Fibroblast of peridontal ligament (primary cell): ENCODE measurements at regions not wholly inside any gene's neighbourhood (a gene's known extent, or its start where the extent isn't known, plus 50 kb on each side); places are given as distances from the start of the nearest gene placed in this dataset.

Experiments
- DNase-seq: peaks from one replicate; pipeline ENCODE4 v3.0.0-alpha.2; 2010; ENCODE audit errors: extremely low read depth

DNA sequence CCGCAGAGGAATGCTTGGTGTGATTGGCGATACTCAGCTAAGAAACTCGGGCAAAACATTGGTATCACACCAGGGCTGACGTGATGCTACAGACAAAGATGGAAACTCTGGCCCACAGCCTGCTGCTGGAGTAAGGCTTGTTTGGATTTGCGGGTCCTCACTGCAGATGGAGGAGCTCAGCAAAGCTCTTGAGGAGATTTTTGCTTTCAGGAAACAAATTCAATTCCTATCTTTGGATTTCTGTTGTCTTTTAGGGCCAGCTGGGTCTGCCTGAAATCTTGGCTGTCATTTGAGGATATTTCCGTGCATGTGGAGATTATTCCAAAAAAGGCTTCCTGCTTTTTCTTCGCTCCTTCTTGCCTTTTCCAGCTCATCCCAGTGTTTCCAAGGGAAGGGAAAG is 475.8 kb downstream of the TSN start:
- no peak for DNase-seq

DNA sequence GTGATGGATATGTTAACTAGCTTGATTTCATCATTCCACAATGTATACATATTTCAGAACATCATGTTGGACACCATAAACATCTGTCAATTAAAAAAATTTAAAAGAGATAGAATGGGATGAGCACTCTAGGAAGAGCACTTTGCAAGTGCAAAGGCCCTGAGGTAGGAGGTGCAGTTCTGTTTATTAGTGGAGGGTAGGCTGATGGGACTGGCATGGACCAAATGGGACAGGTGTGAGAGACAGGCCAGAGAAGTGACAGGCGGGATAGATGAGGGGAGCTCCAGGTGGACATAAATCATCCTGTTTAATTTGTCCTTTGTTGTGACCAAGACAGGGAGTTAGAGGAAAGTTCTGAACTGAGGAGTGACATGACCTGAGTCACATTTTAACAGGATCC is 477.9 kb downstream of the TSN start:
- no peak for DNase-seq

DNA sequence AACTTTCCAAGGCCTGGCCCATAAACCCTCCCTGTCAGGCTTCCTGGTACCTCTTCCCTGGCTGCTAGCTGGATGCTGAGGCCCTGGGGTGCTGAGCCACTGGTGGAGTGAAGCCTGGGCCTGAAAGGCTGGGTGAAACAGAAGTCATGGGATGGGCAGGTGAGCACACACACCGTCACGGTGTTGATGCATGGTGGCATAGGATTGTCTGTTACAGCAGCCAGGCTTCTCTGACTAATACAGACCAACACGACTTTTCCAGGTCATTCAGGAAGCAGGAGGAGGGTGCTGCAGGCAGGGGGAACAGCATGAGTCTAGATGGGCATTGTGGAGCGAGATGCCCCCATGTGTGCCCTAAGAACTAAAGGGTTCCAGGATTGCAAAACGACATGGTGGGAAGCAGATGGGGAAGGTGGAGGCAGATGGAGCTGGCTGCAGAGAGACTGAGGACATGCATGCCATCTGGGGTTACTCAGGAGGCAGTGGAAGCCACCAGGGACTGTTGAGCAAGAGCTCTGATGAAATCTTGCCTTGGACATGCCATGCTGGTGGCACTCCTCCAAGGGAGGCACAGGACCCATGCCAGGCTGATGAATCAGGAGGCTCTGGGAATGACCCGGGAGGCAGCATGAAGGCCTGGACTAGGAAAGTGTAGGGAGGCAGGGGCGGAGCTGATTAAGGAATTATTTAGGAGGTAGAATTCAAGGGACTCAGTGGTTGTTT is 480.9 kb downstream of the TSN start:
- no peak for DNase-seq

GRCh38 chr2:122236925-122237324 is 481.5 kb downstream of the TSN start:
- no peak for DNase-seq

DNA sequence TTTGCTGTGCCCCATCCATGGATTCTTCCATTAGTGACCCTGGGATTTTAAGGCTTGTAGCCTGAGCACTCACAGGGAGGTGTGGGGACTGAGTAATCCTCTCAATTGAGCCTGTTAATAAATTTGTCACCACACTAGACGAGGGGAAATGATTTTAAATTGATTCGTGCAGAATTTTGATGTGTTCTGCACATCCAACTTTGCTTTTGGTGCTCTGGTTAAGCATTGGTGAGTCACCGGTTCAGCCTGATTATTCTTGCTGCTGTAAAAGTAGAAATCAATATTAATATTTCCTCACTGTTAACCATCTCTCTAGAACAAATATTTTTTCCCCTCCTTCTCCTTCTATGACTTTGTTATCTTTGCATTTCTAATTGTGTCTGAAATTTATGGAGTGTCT is 482.0 kb downstream of the TSN start:
- no peak for DNase-seq

GRCh38 chr2:122238006-122238559 is 482.6 kb downstream of the TSN start:
- no peak for DNase-seq

GRCh38 chr2:122239440-122239839 is 484.0 kb downstream of the TSN start:
- DNase-seq = no peak

- DNase-seq = no peak
These were observed 489.3 kb downstream of the TSN start for GRCh38 chr2:122244598-122245229.

GRCh38 chr2:122249673-122250072 is 494.2 kb downstream of the TSN start:
- DNase-seq = no peak

- DNase-seq = no peak
These were observed 495.7 kb downstream of the TSN start for GRCh38 chr2:122251158-122251557.

GRCh38 chr2:122251566-122251965 is 496.1 kb downstream of the TSN start:
- no peak for DNase-seq

DNA sequence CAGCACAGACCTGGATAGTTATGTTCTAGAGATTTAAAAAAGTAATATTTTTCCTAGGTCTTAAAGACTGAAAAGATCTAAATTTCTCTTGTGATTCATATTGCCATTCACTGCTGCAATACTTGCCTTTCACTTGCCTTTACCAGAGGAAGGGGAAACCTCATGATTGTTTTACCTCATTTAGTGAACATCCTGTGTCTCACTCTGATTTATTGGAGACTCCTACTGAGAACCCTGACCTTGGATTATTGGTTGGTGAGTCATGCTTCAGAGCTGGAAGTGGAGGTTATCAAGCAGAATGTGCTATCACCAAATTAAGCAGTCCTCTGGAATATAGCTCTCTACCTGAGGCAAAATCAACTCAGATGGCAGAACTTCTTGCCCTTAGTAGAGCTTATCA is 500.5 kb downstream of the TSN start:
- DNase-seq = no peak

DNA sequence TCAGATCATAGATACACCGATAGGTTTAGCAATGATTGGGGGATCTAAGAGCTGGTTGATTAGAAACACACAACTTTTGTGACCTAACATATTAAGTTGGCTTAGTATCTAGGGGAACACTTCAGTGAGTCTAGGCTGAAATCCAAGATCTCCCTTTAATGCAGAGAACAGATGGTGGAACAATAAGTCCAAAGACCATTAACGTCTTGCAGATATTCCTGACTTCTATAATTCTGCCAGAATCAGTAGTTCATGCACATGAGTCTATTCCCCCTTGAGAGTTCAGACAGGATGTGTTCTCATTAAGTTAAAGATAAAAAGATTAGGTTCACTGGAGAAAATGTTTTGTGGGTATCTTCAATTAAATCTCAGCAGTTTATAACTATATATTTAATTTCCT is 506.5 kb downstream of the TSN start:
- no peak for DNase-seq

- no peak for DNase-seq
These were observed 508.3 kb downstream of the TSN start for GRCh38 chr2:122263746-122264145.

DNA sequence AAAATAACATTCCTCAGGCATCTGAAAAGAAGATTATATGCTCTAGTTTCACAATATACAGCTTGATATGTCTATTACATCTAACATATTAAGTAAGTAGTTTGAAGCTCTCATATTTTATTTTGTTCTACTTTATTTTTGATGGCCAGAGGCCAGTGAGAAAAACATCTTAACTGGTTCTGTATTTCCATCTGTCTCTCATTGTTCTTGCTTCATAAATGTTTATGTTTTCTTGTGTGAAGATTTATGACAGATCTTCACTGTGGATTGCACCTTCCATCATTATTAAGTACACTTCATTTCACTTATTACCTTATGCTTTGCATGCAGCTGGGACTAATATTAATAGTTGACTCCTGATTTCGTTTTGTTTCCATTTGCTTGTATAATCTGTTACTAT is 511.2 kb downstream of the TSN start:
- DNase-seq = no peak

- DNase-seq = no peak
These were observed 512.5 kb downstream of the TSN start for GRCh38 chr2:122267947-122268346.

DNA sequence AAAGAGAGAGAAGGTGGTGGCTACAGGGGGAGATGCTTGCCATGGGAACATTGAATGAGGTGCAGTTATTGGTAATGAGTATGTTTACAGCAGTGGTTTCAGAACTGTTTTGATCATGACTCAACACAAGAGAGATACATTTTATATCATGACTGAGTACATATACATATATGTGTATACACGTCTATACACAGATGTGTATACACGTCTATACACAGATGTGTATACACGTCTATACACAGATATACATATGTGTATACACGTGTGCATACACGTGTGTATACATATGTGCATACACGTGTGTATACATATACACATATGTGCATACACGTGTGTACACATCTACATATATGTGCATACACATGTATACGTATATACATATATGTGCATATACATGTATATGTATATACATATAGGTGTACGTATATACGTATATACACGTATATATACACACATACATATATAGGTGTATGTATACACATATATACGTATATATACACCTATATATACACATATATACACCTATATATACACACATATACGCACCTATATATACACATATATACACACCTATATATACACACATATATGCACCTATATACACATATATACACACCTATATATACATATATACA is 518.5 kb downstream of the TSN start:
- no peak for DNase-seq

- DNase-seq = no peak
These were observed 522.5 kb downstream of the TSN start for GRCh38 chr2:122277956-122278355.

DNA sequence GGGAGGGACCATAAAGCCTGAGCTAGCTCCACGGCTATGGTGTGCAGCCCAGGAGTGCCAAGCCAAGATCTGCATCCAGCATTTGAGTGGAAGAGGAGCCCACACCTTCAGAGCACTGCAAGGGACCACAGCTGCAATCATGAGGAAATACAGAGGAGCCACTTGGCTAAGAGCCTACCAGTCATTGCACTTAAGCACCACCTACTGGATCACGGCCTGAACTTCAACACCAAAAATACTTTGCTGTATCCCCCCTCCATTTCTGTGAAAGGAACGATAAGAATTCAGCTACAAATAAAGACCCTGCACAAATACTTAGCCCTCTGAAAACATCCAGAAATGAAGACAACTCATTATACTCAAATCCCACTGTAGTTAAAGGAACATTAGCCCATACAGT is 545.3 kb downstream of the TSN start:
- no peak for DNase-seq

- no peak for DNase-seq
These were observed 552.3 kb downstream of the TSN start for GRCh38 chr2:122307763-122308162.

DNA sequence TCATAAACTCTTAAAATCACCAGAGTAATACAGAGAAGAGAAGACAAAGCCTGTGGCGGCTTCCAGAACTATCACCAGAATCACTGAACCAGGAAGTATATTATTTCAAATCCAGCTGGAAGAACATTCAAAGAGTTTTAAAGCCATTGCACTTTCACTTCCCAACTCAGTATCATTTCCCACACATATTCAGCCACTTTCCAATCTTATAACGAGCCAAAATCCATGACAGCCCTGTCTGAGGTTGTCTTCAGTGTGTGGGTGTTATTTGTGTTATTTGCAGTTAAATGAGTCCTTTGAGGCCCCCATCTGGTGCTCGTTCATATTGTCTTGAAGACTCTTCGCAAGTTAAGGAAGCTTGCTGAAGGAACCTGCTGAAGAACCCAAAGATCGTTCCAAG is 559.9 kb downstream of the TSN start:
- no peak for DNase-seq

DNA sequence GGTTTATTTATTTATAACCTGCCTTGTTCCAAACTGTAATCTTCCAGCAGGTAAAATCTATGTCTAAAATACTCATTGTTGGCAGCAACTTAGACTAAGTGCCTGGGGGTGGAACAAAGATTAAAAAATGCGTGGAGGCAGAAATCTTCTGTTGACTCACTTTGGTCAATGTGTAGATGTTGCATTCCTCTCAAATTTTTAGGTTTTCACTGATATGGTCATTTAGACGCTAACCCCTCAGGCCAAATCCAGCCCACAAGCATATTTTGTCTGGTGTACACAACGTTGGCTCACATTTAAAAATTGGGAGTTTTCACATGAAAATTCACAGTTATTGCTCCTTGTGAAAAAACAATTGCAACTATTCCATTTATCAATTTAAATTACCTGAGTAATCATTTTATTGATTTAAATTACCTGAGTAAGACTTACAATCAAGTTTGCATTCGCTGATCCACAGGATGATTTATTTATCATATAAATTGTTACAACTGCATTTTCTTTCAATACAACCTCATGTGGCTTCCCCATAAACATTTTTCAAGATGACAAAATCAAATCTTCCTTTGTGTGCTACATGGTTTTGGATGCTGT is 564.2 kb downstream of the TSN start:
- no peak for DNase-seq

GRCh38 chr2:122322815-122323214 is 567.4 kb downstream of the TSN start:
- DNase-seq = no peak
